Neural progenitor cell (in vitro differentiated cells): ENCODE measurements at regions not wholly inside any gene's neighbourhood (a gene's known extent, or its start where the extent isn't known, plus 50 kb on each side); places are given as distances from the start of the nearest gene placed in this dataset.

ENCODE experiments used
- EZH2 ChIP-seq: fragments of 200-600 bp; sonication (generic); IDR thresholded peaks from 2 replicates; pipeline ENCODE4 v1.6.1; 2017; ENCODE audit warnings: antibody characterized with exemption, mild to moderate bottlenecking, moderate library complexity
- EZH2phosphoT487 ChIP-seq: fragments of 200-600 bp; sonication (generic); IDR thresholded peaks from 2 replicates; pipeline ENCODE4 v1.6.1; 2017; ENCODE audit warnings: antibody characterized with exemption
- TF ChIP-seq, protein P1 (sequence below): fragments of 200-600 bp; sonication (generic); IDR thresholded peaks from 2 replicates; pipeline ENCODE4 v1.5.1; 2017; ENCODE audit warnings: antibody characterized with exemption, mild to moderate bottlenecking

- TF ChIP-seq, protein P1, sequence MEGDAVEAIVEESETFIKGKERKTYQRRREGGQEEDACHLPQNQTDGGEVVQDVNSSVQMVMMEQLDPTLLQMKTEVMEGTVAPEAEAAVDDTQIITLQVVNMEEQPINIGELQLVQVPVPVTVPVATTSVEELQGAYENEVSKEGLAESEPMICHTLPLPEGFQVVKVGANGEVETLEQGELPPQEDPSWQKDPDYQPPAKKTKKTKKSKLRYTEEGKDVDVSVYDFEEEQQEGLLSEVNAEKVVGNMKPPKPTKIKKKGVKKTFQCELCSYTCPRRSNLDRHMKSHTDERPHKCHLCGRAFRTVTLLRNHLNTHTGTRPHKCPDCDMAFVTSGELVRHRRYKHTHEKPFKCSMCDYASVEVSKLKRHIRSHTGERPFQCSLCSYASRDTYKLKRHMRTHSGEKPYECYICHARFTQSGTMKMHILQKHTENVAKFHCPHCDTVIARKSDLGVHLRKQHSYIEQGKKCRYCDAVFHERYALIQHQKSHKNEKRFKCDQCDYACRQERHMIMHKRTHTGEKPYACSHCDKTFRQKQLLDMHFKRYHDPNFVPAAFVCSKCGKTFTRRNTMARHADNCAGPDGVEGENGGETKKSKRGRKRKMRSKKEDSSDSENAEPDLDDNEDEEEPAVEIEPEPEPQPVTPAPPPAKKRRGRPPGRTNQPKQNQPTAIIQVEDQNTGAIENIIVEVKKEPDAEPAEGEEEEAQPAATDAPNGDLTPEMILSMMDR = no peak
- TF ChIP-seq EZH2phosphoT487 = no peak
- no peak for TF ChIP-seq EZH2
Observed at GRCh38 chr13:82432949-82433348, 1449.3 kb downstream of the SLITRK1 start.
